ENCODE measurements at regions not wholly inside any gene's neighbourhood (a gene's known extent, or its start where the extent isn't known, plus 50 kb on each side); places are given as distances from the start of the nearest gene placed in this dataset.

- Histone ChIP-seq H2AFZ (ENCODE audit: low read length) (no peak overlapping the region), H3K4me3 (ENCODE audit: low read depth, low read length, poor library complexity, severe bottlenecking) (no peak overlapping the region), H4K20me1 (ENCODE audit: insufficient read depth, low read length) (no peaks in the 10 kb centered on the region), H3K4me2 (ENCODE audit: low read length) (no peak overlapping the region), H3K4me1 (ENCODE audit: insufficient read depth, low read length, poor library complexity, severe bottlenecking) (no peaks in the 10 kb centered on the region), H3K27ac (ENCODE audit: low read depth, low read length, poor library complexity, severe bottlenecking) (no peak overlapping the region), H3K36me3 (ENCODE audit: insufficient read depth, low read length) (no peaks in the 10 kb centered on the region), H3K9me3 (ENCODE audit: low read length) (no peaks in the 10 kb centered on the region), H3K79me2 (ENCODE audit: insufficient read depth, low read depth, low read length) (no peaks in the 10 kb centered on the region), H3K9me2 (ENCODE audit: insufficient read depth, low read length) (no peaks in the 10 kb centered on the region)
- intact Hi-C loops (cut with micrococcal nuclease; ENCODE audit: unreplicated experiment), result no loop called here
- POLR2A ChIA-PET, result interaction anchor here (0.7 kb wide), 1 partner anchor 13 kb away, joined by 3 read pairs; no protein-coding TSS in a partner anchor
- no peak for DNase-seq (ENCODE audit: low spot score)
- TF ChIP-seq EZH2phosphoT487 (IDR thresholded peaks at IDR 0.05; ENCODE audit: borderline replicate concordance, low read depth, low read length) (no peak), CTCF (conservative IDR thresholded peaks at IDR 0.05; ENCODE audit: low read length) (no peak)
- CTCF ChIA-PET (ENCODE audit: unreplicated experiment), result no interaction called here
- BruUV-seq (replicated peaks), result no TSS peak
These were observed 95.0 kb upstream of the CCND2 start for GRCh38 chr12:4178424-4179170.

DNA sequence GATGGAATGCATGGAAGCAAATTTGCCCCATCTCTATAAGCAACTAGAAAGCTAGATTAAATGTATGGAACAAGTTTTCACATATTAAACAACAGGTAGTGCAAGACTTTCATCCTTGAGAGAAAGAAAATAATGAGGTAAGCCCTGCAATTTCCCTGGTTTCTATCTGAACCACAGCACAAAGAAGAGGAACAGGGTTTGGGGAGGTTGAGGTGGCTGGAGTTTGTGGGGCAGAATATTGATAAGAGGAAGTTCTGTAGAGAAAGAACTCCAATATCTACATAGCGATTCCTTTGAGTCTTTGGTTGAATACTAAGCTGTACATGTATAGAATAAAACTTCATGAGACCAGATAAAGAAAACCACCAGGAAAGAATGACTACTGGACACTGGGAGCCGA, 96.3 kb upstream of the CCND2 start:
- Histone ChIP-seq H3K4me3 (ENCODE audit: low read depth, low read length, poor library complexity, severe bottlenecking) (no peak overlapping the region), H3K9me2 (ENCODE audit: insufficient read depth, low read length) (no peaks in the 10 kb centered on the region), H4K20me1 (ENCODE audit: insufficient read depth, low read length) (no peaks in the 10 kb centered on the region), H3K4me2 (ENCODE audit: low read length) (no peak overlapping the region), H3K4me1 (ENCODE audit: insufficient read depth, low read length, poor library complexity, severe bottlenecking) (no peaks in the 10 kb centered on the region), H3K36me3 (ENCODE audit: insufficient read depth, low read length) (no peaks in the 10 kb centered on the region), H2AFZ (ENCODE audit: low read length) (no peak overlapping the region), H3K9me3 (ENCODE audit: low read length) (no peaks in the 10 kb centered on the region), H3K79me2 (ENCODE audit: insufficient read depth, low read depth, low read length) (no peaks in the 10 kb centered on the region), H3K27ac (ENCODE audit: low read depth, low read length, poor library complexity, severe bottlenecking) (no peak overlapping the region)
- no TSS peak for BruUV-seq (replicated peaks)
- DNase-seq (ENCODE audit: low spot score), result no peak
- intact Hi-C loops (cut with micrococcal nuclease; ENCODE audit: unreplicated experiment), result no loop called here
- ChIA-PET CTCF (ENCODE audit: unreplicated experiment) (no interaction called here), POLR2A (no interaction called here)
- TF ChIP-seq CTCF (conservative IDR thresholded peaks at IDR 0.05; ENCODE audit: low read length) (no peak), EZH2phosphoT487 (IDR thresholded peaks at IDR 0.05; ENCODE audit: borderline replicate concordance, low read depth, low read length) (no peak)

GRCh38 chr12:4176168-4176567, 97.4 kb upstream of the CCND2 start:
- Histone ChIP-seq H3K79me2 (ENCODE audit: insufficient read depth, low read depth, low read length) (no peaks in the 10 kb centered on the region), H3K4me2 (ENCODE audit: low read length) (no peak overlapping the region), H3K36me3 (ENCODE audit: insufficient read depth, low read length) (no peaks in the 10 kb centered on the region), H3K4me1 (ENCODE audit: insufficient read depth, low read length, poor library complexity, severe bottlenecking) (no peaks in the 10 kb centered on the region), H3K4me3 (ENCODE audit: low read depth, low read length, poor library complexity, severe bottlenecking) (no peak overlapping the region), H3K9me2 (ENCODE audit: insufficient read depth, low read length) (no peaks in the 10 kb centered on the region), H3K27ac (ENCODE audit: low read depth, low read length, poor library complexity, severe bottlenecking) (no peak overlapping the region), H4K20me1 (ENCODE audit: insufficient read depth, low read length) (no peaks in the 10 kb centered on the region), H3K9me3 (ENCODE audit: low read length) (no peaks in the 10 kb centered on the region), H2AFZ (ENCODE audit: low read length) (no peak overlapping the region)
- BruUV-seq (replicated peaks), result no TSS peak
- DNase-seq (ENCODE audit: low spot score), result no peak
- CTCF ChIA-PET (ENCODE audit: unreplicated experiment), result no interaction called here
- POLR2A ChIA-PET, result no interaction called here
- intact Hi-C loops (cut with micrococcal nuclease; ENCODE audit: unreplicated experiment), result no loop called here
- TF ChIP-seq CTCF (conservative IDR thresholded peaks at IDR 0.05; ENCODE audit: low read length) (no peak), EZH2phosphoT487 (IDR thresholded peaks at IDR 0.05; ENCODE audit: borderline replicate concordance, low read depth, low read length) (no peak)
